LNCAP (cell line): ENCODE measurements at regions not wholly inside any gene's neighbourhood (a gene's known extent, or its start where the extent isn't known, plus 50 kb on each side); places are given as distances from the start of the nearest gene placed in this dataset.

Experiments used
- TF ChIP-seq, protein P1 (sequence below): fragments of 450-650 bp; IDR thresholded peaks from 2 replicates; pipeline ENCODE4 v1.5.1; 2017; ENCODE audit warnings: mild to moderate bottlenecking

DNA sequence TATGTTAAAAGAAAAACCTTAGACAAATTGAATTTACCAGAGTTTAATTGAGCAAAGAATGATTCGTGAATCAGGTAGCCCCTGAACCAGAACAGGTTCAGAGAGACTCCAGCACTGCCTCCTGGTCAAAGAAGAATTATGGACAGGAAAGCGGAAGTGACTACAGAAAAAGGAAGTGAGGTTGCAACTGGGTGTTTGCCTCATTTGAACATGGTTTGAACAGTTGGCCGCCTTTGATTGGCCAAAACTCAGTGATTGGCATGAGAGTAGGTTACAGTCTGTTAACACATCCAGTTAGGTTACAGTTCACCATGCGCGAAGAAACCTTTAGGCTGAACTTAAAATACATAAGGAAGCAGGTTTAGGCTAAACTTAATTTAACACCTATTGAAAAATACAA, 248.8 kb downstream of the TFAP2A start:
- TF ChIP-seq, protein P1, sequence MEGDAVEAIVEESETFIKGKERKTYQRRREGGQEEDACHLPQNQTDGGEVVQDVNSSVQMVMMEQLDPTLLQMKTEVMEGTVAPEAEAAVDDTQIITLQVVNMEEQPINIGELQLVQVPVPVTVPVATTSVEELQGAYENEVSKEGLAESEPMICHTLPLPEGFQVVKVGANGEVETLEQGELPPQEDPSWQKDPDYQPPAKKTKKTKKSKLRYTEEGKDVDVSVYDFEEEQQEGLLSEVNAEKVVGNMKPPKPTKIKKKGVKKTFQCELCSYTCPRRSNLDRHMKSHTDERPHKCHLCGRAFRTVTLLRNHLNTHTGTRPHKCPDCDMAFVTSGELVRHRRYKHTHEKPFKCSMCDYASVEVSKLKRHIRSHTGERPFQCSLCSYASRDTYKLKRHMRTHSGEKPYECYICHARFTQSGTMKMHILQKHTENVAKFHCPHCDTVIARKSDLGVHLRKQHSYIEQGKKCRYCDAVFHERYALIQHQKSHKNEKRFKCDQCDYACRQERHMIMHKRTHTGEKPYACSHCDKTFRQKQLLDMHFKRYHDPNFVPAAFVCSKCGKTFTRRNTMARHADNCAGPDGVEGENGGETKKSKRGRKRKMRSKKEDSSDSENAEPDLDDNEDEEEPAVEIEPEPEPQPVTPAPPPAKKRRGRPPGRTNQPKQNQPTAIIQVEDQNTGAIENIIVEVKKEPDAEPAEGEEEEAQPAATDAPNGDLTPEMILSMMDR = no peak

DNA sequence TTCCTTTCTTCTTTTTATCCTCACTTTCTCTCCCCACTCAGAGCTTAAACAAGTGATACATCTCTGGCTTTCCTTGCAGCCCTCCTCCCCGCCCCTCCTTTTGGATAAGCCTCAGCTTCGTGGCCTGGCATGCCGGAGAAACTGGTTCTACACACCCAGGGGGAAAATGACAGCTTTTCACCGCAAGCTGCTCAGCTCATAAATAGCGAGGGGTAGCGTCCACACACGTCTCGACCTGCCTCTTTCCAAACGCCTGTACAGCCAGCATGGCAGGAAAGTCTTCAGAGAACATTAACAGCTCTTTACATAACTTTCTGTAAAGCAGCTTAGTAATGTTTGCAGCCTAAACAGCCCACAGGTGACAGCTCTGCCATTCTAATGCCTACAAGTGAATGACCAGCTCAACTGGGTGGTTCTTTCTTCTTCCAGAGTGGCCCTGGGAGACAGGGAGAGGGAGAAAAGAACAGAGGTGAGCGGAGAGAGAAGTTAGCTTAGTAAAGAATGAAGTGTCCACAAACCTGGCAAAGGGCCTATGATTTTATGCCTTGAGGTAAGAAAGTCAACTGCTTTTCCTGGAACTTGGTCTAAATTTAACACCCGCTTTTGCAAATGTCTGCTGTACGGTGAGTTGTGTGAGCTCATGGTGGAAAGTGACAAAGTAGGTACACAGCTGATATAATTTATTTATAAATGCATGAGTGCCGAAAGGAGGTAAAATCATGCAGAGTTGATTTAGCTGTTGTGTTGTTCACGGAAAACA, 251.5 kb downstream of the TFAP2A start:
- TF ChIP-seq, protein P1 = no peak

DNA sequence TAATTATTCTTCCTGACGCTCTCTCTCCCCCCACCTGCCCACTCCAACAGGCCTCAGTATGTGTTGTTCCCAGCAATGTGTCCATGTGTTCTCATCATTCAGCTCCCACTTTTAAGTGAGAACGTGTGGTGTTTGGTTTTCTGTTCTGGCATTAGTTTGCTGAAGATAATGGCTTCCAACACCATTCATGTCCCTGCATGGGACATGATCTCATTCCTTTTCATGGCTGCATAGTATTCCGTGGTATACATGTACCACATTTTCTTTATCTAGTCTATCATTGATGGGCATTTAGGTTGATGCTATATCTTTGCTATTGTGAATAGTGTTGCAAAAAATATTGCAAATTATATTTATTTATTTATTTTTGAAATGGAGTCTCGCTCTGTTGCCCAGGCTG, 258.0 kb downstream of the TFAP2A start:
- TF ChIP-seq, protein P1 = no peak

- TF ChIP-seq, protein P1 = no peak
Measured at GRCh38 chr6:10154251-10154650, 260.6 kb downstream of the TFAP2A start.

GRCh38 chr6:10151144-10151915, 263.5 kb downstream of the TFAP2A start:
- TF ChIP-seq, protein P1 = no peak

- TF ChIP-seq, protein P1 = no peak
Measured at GRCh38 chr6:10149603-10150002, 265.3 kb downstream of the TFAP2A start.

DNA sequence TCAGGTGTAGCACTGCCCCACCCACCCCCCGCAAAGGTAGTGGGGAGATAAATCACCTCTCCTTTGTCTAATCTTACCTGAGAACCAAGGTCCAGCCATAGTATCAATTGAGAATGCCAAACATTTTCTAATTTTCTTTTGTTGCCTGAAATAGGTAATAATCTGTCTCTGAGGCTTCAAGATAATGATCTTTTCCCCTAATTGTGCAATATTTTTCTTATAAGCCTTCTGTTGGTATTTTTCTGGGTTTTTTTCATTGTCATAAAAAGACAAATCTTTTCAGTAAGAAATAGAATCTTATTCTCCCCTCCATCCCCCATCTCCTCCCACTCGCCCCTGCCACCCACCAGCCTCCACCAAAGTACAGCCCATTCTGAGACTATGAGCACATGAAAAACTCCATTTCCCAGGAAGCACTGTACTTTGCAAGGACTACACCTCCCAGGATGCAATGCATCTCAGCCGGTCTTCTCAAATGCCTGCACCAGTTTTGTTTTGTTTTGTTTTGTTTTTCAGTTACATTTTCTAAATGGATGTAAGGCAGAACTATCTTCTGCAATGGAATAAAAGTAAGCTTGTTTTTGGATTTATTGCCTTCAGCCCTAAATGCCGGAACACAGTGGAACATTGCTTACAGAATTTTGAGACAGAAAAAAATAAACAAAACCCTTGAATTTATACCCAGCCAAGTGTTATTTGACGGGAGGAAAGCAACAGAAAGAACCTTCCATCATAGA, 268.0 kb downstream of the TFAP2A start:
- TF ChIP-seq, protein P1 = no peak
